Astrocyte (in vitro differentiated cells and primary cell): ENCODE measurements at regions not wholly inside any gene's neighbourhood (a gene's known extent, or its start where the extent isn't known, plus 50 kb on each side); places are given as distances from the start of the nearest gene placed in this dataset.
A peak's percentile ranks its signal among the peaks of the same experiment; 100 is the strongest.

ENCODE experiments used
- DNase-seq: peaks from one replicate; pipeline ENCODE4 v3.0.0-alpha.2; 2010; ENCODE audit warnings: low read depth
- FAIRE-seq: peaks from 2 replicates; lab custom pipeline; 2011; peaks lifted over from hg19 to GRCh38; lab: Jason Lieb, UNC
- H2AFZ ChIP-seq: 2 replicates; pipeline ENCODE4 v1.6.0; 2012; ENCODE audit warnings: low read depth, low read length, inconsistent platforms
- H3K27ac ChIP-seq: 2 replicates; pipeline ENCODE4 v1.5.1; 2011; ENCODE audit warnings: low read depth, low read length, inconsistent platforms
- H3K27me3 ChIP-seq: 2 replicates; pipeline ENCODE4 v1.6.0; 2011; ENCODE audit warnings: low read length, inconsistent platforms; ENCODE audit not compliant: insufficient read depth
- H3K36me3 ChIP-seq: 2 replicates; pipeline ENCODE4 v1.5.1; 2011; ENCODE audit warnings: low read length, inconsistent platforms; ENCODE audit not compliant: insufficient read depth
- H3K4me1 ChIP-seq: 2 replicates; pipeline ENCODE4 v1.5.1; 2011; ENCODE audit warnings: low read length, inconsistent platforms; ENCODE audit not compliant: insufficient read depth
- H3K4me2 ChIP-seq: 2 replicates; pipeline ENCODE4 v1.6.0; 2012; ENCODE audit warnings: low read length, inconsistent platforms
- H3K4me3 ChIP-seq: 2 replicates; pipeline ENCODE4 v1.5.1; 2011; ENCODE audit warnings: low read depth, mild to moderate bottlenecking, low read length, inconsistent platforms; ENCODE audit not compliant: insufficient read depth
- H3K79me2 ChIP-seq: 2 replicates; pipeline ENCODE4 v1.6.0; 2012; ENCODE audit warnings: mild to moderate bottlenecking, low read length, inconsistent platforms; ENCODE audit not compliant: insufficient read depth
- H3K9ac ChIP-seq: 2 replicates; pipeline ENCODE4 v1.6.0; 2012; ENCODE audit warnings: mild to moderate bottlenecking, low read length, inconsistent platforms
- H3K9me3 ChIP-seq: 2 replicates; pipeline ENCODE4 v1.5.1; 2012; ENCODE audit warnings: low read depth, mild to moderate bottlenecking, low read length, inconsistent platforms; ENCODE audit not compliant: insufficient read depth
- H4K20me1 ChIP-seq: 2 replicates; pipeline ENCODE4 v1.6.0; 2012; ENCODE audit warnings: low read length, inconsistent platforms; ENCODE audit not compliant: insufficient read depth
- H3K27ac Mint-ChIP-seq: one replicate; pipeline ENCODE4 v1.8.0; 2021; ENCODE audit warnings: mild to moderate bottlenecking, mixed read lengths; ENCODE audit not compliant: unreplicated experiment
- H3K27me3 Mint-ChIP-seq: one replicate; pipeline ENCODE4 v1.8.0; 2021; ENCODE audit warnings: low read depth, mixed read lengths; ENCODE audit not compliant: unreplicated experiment
- H3K36me3 Mint-ChIP-seq: one replicate; pipeline ENCODE4 v1.8.0; 2021; ENCODE audit warnings: low read depth, mixed read lengths; ENCODE audit not compliant: unreplicated experiment
- H3K4me1 Mint-ChIP-seq: one replicate; pipeline ENCODE4 v1.8.0; 2021; ENCODE audit warnings: low read depth, mixed read lengths; ENCODE audit not compliant: unreplicated experiment
- H3K4me3 Mint-ChIP-seq: one replicate; pipeline ENCODE4 v1.8.0; 2021; ENCODE audit warnings: mild to moderate bottlenecking, moderate library complexity, mixed read lengths; ENCODE audit not compliant: unreplicated experiment
- H3K9me3 Mint-ChIP-seq: one replicate; pipeline ENCODE4 v1.8.0; 2021; ENCODE audit warnings: mild to moderate bottlenecking, mixed read lengths; ENCODE audit not compliant: unreplicated experiment
- CTCF ChIP-seq: IDR thresholded peaks from 2 replicates; pipeline ENCODE4 v1.5.1; 2011; ENCODE audit warnings: low read depth, mild to moderate bottlenecking, inconsistent platforms, low read length, moderate library complexity; ENCODE audit not compliant: insufficient read depth
- EZH2 ChIP-seq: IDR thresholded peaks from 2 replicates; pipeline ENCODE4 v1.6.1; 2012; ENCODE audit warnings: mild to moderate bottlenecking, low read length, inconsistent platforms; ENCODE audit not compliant: insufficient read depth

DNA sequence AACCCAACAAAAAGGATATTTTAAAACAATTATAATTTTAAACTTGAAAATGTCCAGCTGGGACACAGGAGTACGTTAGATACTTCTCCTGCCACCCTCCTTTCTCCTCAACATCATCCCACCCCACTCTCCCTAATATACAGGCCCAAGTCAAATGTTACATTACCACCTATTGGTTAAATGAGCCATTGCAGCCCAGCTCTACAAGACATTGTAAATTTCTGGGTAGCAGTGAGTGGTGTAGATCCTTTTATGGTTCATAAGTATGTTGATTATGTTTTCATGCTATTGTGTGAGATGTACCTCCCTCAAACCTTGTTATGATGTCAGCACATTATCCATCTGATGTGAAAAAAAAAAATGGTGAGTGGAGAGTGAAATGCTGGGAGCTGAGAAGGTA lies 187.1 kb upstream of the BCOR start:
- H3K4me2 ChIP-seq = no peak overlapping the region
- no peak overlapping the region for H3K27ac ChIP-seq
- no peak for FAIRE-seq
- no peaks in the 10 kb centered on the region for H3K79me2 ChIP-seq
- no peak overlapping the region for H2AFZ ChIP-seq
- TF ChIP-seq EZH2 (no peak), CTCF (no peak)
- no peaks in the 10 kb centered on the region for H3K36me3 ChIP-seq
- H3K4me3 Mint-ChIP-seq = no peak overlapping the region
- no peak overlapping the region for H3K4me3 ChIP-seq
- H3K9me3 ChIP-seq = no peaks in the 10 kb centered on the region
- H3K27me3 ChIP-seq = no peaks in the 10 kb centered on the region
- peaks cover 4% of the 10 kb centered on the region for H3K27me3 Mint-ChIP-seq
- H3K4me1 ChIP-seq = no peaks in the 10 kb centered on the region
- no peak overlapping the region for H3K9ac ChIP-seq
- no peak overlapping the region for H3K27ac Mint-ChIP-seq
- no peaks in the 10 kb centered on the region for H3K4me1 Mint-ChIP-seq
- H3K9me3 Mint-ChIP-seq = no peaks in the 10 kb centered on the region
- H4K20me1 ChIP-seq = no peaks in the 10 kb centered on the region
- no peaks in the 10 kb centered on the region for H3K36me3 Mint-ChIP-seq
- no peak for DNase-seq

DNA sequence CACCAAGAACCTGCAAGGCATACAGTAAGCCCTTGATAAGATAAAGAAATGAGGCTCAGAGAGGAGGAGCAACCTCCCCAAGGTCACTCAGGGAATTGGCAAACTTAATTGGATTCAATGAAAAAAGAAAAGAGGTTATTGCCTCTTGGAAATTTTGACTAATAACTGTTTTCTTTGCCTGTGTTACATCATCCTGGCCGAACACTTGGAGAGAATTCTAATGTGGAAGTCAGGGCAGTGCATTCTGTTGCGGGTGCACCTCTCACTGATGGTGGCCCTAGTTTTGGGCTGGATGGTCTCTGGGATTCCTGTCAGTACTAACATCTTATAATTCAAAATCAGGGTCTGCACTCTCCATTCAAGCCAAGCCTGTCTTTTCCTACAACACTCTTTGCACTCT lies 186.2 kb upstream of the BCOR start:
- H3K4me2 ChIP-seq = no peak overlapping the region
- no peaks in the 10 kb centered on the region for H3K79me2 ChIP-seq
- H4K20me1 ChIP-seq = no peaks in the 10 kb centered on the region
- no peak overlapping the region for H3K9ac ChIP-seq
- no peaks in the 10 kb centered on the region for H3K36me3 ChIP-seq
- H3K27ac ChIP-seq = no peak overlapping the region
- FAIRE-seq (no peak), DNase-seq (no peak)
- Mint-ChIP-seq H3K9me3 (no peaks in the 10 kb centered on the region), H3K36me3 (no peaks in the 10 kb centered on the region), H3K27me3 (peaks cover 4% of the 10 kb centered on the region), H3K4me3 (no peak overlapping the region), H3K27ac (no peak overlapping the region), H3K4me1 (no peaks in the 10 kb centered on the region)
- no peaks in the 10 kb centered on the region for H3K9me3 ChIP-seq
- no peaks in the 10 kb centered on the region for H3K4me1 ChIP-seq
- H3K4me3 ChIP-seq = no peak overlapping the region
- H2AFZ ChIP-seq = no peak overlapping the region
- H3K27me3 ChIP-seq = no peaks in the 10 kb centered on the region
- TF ChIP-seq EZH2 (no peak), CTCF (no peak)

- Histone ChIP-seq H2AFZ (no peak overlapping the region), H3K4me1 (no peaks in the 10 kb centered on the region), H4K20me1 (no peaks in the 10 kb centered on the region), H3K36me3 (no peaks in the 10 kb centered on the region), H3K27ac (no peak overlapping the region), H3K9me3 (no peaks in the 10 kb centered on the region), H3K9ac (no peak overlapping the region), H3K79me2 (no peaks in the 10 kb centered on the region), H3K27me3 (no peaks in the 10 kb centered on the region), H3K4me2 (no peak overlapping the region), H3K4me3 (no peak overlapping the region)
- FAIRE-seq (no peak), DNase-seq (peak; percentile 67)
- no peaks in the 10 kb centered on the region for H3K9me3 Mint-ChIP-seq
- TF ChIP-seq EZH2 = no peak
- TF ChIP-seq CTCF = no peak
- H3K27me3 Mint-ChIP-seq = peaks cover 4% of the 10 kb centered on the region
- no peaks in the 10 kb centered on the region for H3K4me1 Mint-ChIP-seq
- no peak overlapping the region for H3K27ac Mint-ChIP-seq
- no peak overlapping the region for H3K4me3 Mint-ChIP-seq
- no peaks in the 10 kb centered on the region for H3K36me3 Mint-ChIP-seq
These were observed 185.3 kb upstream of the BCOR start for GRCh38 chrX:40282946-40283660.
